NT2/D1 (cell line): ENCODE measurements at regions not wholly inside any gene's neighbourhood (a gene's known extent, or its start where the extent isn't known, plus 50 kb on each side); places are given as distances from the start of the nearest gene placed in this dataset.
"Not testable (repeated sequence)": the region's sequence is repeated elsewhere in the genome, so short reads cannot be mapped to it uniquely, and the experiment has no call there.

Experiments
- DNase-seq: peaks from one replicate; pipeline ENCODE4 v3.0.0-alpha.2; 2011; ENCODE audit warnings: low read depth, low spot score
- H3K27me3 ChIP-seq: 2 replicates; pipeline ENCODE4 v1.6.0; 2011; ENCODE audit warnings: mild to moderate bottlenecking; ENCODE audit not compliant: insufficient read length, insufficient read depth
- H3K36me3 ChIP-seq: 2 replicates; pipeline ENCODE4 v1.6.1; 2011; ENCODE audit warnings: mild to moderate bottlenecking, low read length, mixed read lengths; ENCODE audit not compliant: insufficient read depth, insufficient read length
- H3K4me1 ChIP-seq: 2 replicates; pipeline ENCODE4 v1.5.1; 2011; ENCODE audit not compliant: insufficient read depth, insufficient read length
- H3K4me3 ChIP-seq: 2 replicates; pipeline ENCODE4 v1.5.1; 2011; ENCODE audit warnings: low read depth; ENCODE audit not compliant: insufficient read length
- H3K9ac ChIP-seq: 2 replicates; pipeline ENCODE4 v1.6.0; 2011; ENCODE audit warnings: low read depth; ENCODE audit not compliant: insufficient read length
- H3K9me3 ChIP-seq: 2 replicates; pipeline ENCODE4 v1.5.1; 2011; ENCODE audit warnings: mild to moderate bottlenecking, low read length; ENCODE audit not compliant: insufficient read depth
- SUZ12 ChIP-seq: IDR thresholded peaks from 2 replicates; pipeline ENCODE4 v1.6.1; 2011; ENCODE audit not compliant: insufficient read length, insufficient read depth; ENCODE audit errors: extremely low read depth
- YY1 ChIP-seq: IDR thresholded peaks from 2 replicates; pipeline ENCODE4 v1.6.1; 2011; ENCODE audit not compliant: insufficient read length, insufficient read depth
- ZNF274 ChIP-seq: IDR thresholded peaks from 2 replicates; pipeline ENCODE4 v1.6.1; 2011; ENCODE audit warnings: mild to moderate bottlenecking, low read depth, low read length

DNA sequence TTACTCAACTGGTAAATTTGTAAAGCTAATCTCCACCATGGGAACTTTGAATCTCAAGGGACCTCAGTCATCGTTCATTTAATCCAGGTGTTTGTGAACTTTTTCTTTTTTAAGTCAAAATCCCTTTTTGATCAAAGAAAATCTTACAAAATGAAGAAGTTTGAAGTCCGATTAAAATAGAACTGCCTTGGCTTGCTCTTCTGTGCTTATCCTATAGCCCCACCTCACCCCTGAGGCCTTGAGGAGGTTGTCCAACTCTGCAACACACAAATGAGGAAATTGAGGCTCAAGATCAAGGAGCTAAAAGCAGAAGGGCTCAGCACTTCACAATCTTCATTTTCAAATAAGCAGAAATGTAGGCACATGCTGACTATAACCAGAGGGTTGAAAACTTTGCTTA lies 240.3 kb upstream of the SFRP2 start:
- no peak for TF ChIP-seq ZNF274
- TF ChIP-seq YY1: no peak
- no peak for TF ChIP-seq SUZ12
- Histone ChIP-seq H3K9ac (no peak overlapping the region), H3K36me3 (no peaks in the 10 kb centered on the region), H3K4me3 (no peak overlapping the region), H3K9me3 (peaks cover 11% of the 10 kb centered on the region; the same call in 1 of the 2 replicates), H3K27me3 (no peaks in the 10 kb centered on the region), H3K4me1 (no peaks in the 10 kb centered on the region)
- no peak for DNase-seq

DNA sequence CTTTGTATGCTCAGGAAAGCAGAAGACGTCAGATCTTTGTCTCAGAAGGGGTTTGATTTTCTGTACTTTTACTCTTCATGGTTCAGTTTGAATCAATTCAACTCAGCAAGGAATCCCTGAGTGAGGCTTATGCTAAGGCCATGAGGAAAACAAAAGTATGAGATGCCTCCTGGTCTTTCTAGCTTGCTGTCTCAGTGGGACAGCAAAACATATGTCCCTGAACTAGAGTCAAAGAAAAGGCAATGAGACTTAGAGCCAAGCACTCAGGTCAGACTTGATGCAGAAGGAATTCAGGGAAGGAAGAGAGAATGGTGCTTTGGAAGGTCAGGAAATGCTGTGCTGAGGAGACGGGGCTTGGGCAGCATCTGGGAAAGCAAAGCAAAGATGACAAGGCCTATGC lies 236.2 kb upstream of the SFRP2 start:
- no peak for TF ChIP-seq ZNF274
- no peak for TF ChIP-seq YY1
- TF ChIP-seq SUZ12: no peak
- Histone ChIP-seq H3K4me1 (no peaks in the 10 kb centered on the region), H3K9me3 (no peaks in the 10 kb centered on the region), H3K36me3 (no peaks in the 10 kb centered on the region), H3K27me3 (no peaks in the 10 kb centered on the region), H3K4me3 (no peak overlapping the region), H3K9ac (no peak overlapping the region)
- DNase-seq: no peak

DNA sequence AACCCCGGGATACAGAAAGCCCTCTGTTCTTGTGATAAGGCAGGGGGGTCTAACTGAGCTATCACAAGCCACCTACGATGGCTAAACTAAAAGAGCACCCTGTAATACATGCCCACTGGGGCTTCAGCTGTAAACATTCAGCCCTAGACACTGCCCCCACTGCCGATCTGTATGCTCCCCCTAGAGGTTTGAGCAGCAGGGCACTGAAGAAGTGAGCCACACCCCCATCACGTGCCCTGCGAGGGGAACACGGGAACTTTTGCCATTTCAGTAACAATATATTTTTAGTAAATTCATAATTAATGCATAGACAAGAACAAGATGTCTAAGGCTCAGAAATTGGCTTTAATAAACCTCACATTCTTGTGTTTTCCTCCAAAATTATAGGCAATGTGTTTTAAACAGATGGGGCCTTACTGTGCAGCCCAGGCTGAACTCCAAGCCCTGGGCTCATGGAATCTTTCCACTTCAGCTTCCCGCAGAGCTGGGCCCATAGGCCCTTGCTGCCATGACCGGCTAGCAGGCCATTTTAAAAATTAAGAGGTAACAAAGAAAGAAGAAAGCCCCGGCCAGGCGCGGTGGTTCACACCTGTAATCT lies 235.3 kb upstream of the SFRP2 start:
- H3K4me1 ChIP-seq: no peaks in the 10 kb centered on the region
- H3K9me3 ChIP-seq: no peaks in the 10 kb centered on the region
- no peak overlapping the region for H3K9ac ChIP-seq
- no peak for DNase-seq
- no peaks in the 10 kb centered on the region for H3K27me3 ChIP-seq
- no peak for TF ChIP-seq SUZ12
- H3K36me3 ChIP-seq: no peaks in the 10 kb centered on the region
- no peak overlapping the region for H3K4me3 ChIP-seq

DNA sequence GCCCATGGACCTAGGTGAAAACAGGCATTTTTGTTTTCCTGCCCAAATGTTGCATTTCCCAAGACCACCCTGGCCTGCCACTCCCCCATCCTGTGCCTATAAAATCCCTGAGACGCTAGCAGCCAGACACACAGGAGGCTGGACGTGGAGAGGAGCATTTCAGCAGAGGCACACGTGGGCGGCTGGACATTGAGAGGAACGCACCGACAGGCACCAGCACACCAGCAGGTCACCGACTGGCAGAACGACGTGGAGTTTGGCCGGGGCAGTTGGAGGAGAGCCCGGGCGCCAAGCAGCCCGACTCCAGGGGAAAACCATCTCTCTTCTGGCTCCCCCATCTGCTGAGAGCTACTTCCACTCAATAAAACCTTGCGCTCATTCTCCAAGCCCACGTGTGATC lies 234.8 kb upstream of the SFRP2 start:
- H3K9ac ChIP-seq, H3K9me3 ChIP-seq, H3K4me3 ChIP-seq, DNase-seq, H3K4me1 ChIP-seq, H3K36me3 ChIP-seq, H3K27me3 ChIP-seq: not testable (repeated sequence)

DNA sequence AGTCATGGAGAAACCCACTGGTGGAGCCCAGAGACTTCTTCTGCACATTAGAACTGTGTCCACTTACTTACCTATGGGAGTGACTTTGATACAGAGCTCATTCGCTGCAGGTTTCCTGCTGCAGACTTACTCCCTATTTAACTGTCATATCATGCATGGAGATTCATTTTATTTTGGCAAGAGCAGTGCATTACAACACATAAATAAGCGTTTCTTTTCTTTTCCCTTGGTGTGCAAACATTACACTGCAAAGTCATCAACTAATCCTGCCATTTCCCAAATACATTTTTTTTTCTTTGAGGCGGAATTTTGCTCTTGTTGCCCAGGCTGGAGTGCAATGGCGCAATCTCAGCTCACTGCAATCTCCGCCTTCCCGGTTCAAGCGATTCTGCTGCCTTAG lies 230.9 kb upstream of the SFRP2 start:
- no peaks in the 10 kb centered on the region for H3K36me3 ChIP-seq
- no peak overlapping the region for H3K4me3 ChIP-seq
- no peaks in the 10 kb centered on the region for H3K4me1 ChIP-seq
- H3K9me3 ChIP-seq: no peaks in the 10 kb centered on the region
- no peak for DNase-seq
- no peaks in the 10 kb centered on the region for H3K27me3 ChIP-seq
- no peak overlapping the region for H3K9ac ChIP-seq
- TF ChIP-seq YY1 (no peak), ZNF274 (no peak), SUZ12 (no peak)

DNA sequence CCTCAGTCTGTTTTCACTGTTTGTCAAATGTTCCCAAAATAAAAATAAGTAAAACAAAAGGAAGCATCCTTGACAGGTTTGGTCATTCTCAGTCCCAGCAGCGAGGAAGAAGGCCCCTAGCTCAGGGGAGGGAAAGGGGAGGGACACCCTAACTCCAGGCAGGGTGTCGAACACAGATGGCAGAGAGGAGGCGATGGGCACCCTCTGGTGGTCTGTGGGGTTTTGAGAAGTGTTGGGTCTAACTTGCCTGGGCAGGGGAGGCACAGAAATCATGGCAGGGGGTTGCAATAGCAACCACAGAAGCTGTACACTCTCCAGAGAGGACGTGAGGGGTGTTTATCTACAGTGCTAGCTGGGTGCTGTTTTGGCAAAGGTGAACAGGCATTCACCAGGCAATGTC lies 229.8 kb upstream of the SFRP2 start:
- Histone ChIP-seq H3K9me3 (no peaks in the 10 kb centered on the region), H3K4me1 (no peaks in the 10 kb centered on the region), H3K9ac (no peak overlapping the region), H3K4me3 (no peak overlapping the region), H3K36me3 (no peaks in the 10 kb centered on the region), H3K27me3 (no peaks in the 10 kb centered on the region)
- TF ChIP-seq SUZ12 (no peak), ZNF274 (no peak), YY1 (no peak)
- DNase-seq: peak; percentile 20

DNA sequence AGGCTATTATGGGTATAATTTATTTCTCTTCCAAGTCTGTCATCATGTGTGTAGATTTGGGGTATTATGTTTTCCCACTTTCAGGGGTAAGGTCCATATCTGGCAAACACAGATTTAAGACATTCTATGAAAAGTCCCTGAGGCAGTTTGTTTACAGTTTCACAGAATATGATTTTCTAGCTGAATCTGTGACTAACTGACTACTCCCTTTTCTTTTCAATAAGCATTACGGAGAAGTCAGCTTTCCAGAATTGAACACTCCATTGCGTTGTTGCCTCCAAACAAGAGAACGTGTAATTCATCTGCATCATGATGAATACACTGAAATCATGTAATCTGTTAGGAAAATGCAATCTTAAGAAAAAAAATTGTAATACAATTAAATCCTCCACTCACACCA lies 226.7 kb upstream of the SFRP2 start:
- Histone ChIP-seq H3K27me3 (no peaks in the 10 kb centered on the region), H3K9ac (no peak overlapping the region), H3K9me3 (no peaks in the 10 kb centered on the region), H3K36me3 (no peaks in the 10 kb centered on the region), H3K4me1 (no peaks in the 10 kb centered on the region), H3K4me3 (no peak overlapping the region)
- no peak for DNase-seq
- TF ChIP-seq YY1 (no peak), SUZ12 (no peak), ZNF274 (no peak)
